IMR-90 (cell line): ENCODE measurements at regions not wholly inside any gene's neighbourhood (a gene's known extent, or its start where the extent isn't known, plus 50 kb on each side); places are given as distances from the start of the nearest gene placed in this dataset.
A peak's percentile ranks its signal among the peaks of the same experiment; 100 is the strongest.

ENCODE experiments used
- ATAC-seq: fragments of 200-7000 bp; cut with Tn5 transposase; 2 replicates; pipeline ENCODE4 v1.9.1; 2020; ENCODE audit warnings: low read depth, mild to moderate bottlenecking, moderate library complexity
- BruUV-seq: library from RNA; stranded (reverse); fragments of 400-500 nt; replicated peaks from 2 replicates; lab custom pipeline; 2021; lab: Mats Ljungman, UMichigan
- CTCF ChIA-PET: fragments of 300-600 bp; formaldehyde crosslinking; extraction: SDS; loops from one replicate; lab custom pipeline; 2021; ENCODE audit warnings: antibody characterized with exemption; lab: Yijun Ruan, JAX
- POLR2A ChIA-PET: fragments of 300-600 bp; sonication (Branson Sonifier 250); formaldehyde crosslinking; loops from one replicate; lab custom pipeline; 2022; ENCODE audit warnings: antibody characterized with exemption; ENCODE audit not compliant: unreplicated experiment; lab: Charles Lee
- DNase-seq: peaks from one replicate; pipeline ENCODE4 v3.0.0; 2013
- H2AFZ ChIP-seq: replicated peaks from 2 replicates; pipeline ENCODE3; 2013; ENCODE audit warnings: low read length, mild to moderate bottlenecking; ENCODE audit not compliant: poor library complexity
- H2AK5ac ChIP-seq: 2 replicates; pipeline ENCODE4 v1.6.1; 2013; ENCODE audit warnings: low read depth, low read length, inconsistent platforms
- H2AK9ac ChIP-seq: replicated peaks from 2 replicates; pipeline ENCODE3; 2013; ENCODE audit warnings: mild to moderate bottlenecking, low read depth, low read length, moderate library complexity; ENCODE audit not compliant: poor library complexity
- H2BK120ac ChIP-seq: 2 replicates; pipeline ENCODE4 v1.6.1; 2013; ENCODE audit warnings: low read depth, low read length, inconsistent platforms
- H2BK15ac ChIP-seq: 3 replicates; pipeline ENCODE4 v1.6.1; 2013; ENCODE audit warnings: low read depth, low read length, inconsistent platforms
- H2BK20ac ChIP-seq: 2 replicates; pipeline ENCODE4 v1.6.1; 2013; ENCODE audit warnings: low read depth, mild to moderate bottlenecking, inconsistent platforms, low read length, moderate library complexity
- H2BK5ac ChIP-seq: 2 replicates; pipeline ENCODE4 v1.6.1; 2013; ENCODE audit warnings: mild to moderate bottlenecking, low read depth, low read length, inconsistent platforms; ENCODE audit not compliant: poor library complexity, severe bottlenecking
- H3K14ac ChIP-seq: replicated peaks from 2 replicates; pipeline ENCODE4 v1.6.1; 2013; ENCODE audit warnings: low read depth, low read length, inconsistent platforms
- H3K18ac ChIP-seq: 2 replicates; pipeline ENCODE4 v1.6.1; 2013; ENCODE audit warnings: low read depth, low read length, control low read depth
- H3K23ac ChIP-seq: 2 replicates; pipeline ENCODE4 v1.6.1; 2013; ENCODE audit warnings: low read depth, low read length, inconsistent platforms
- H3K27ac ChIP-seq: 2 replicates; pipeline ENCODE4 v1.5.1; 2013; ENCODE audit warnings: mild to moderate bottlenecking, control low read depth, low read length; ENCODE audit not compliant: insufficient read depth
- H3K27me3 ChIP-seq: 2 replicates; pipeline ENCODE4 v1.6.1; 2013; ENCODE audit warnings: low read length; ENCODE audit not compliant: control insufficient read depth, insufficient read depth
- H3K36me3 ChIP-seq: 2 replicates; pipeline ENCODE4 v1.6.1; 2013; ENCODE audit warnings: low read length, mixed read lengths; ENCODE audit not compliant: control insufficient read depth, insufficient read depth
- H3K4ac ChIP-seq: 2 replicates; pipeline ENCODE4 v1.6.1; 2013; ENCODE audit warnings: low read depth, low read length, inconsistent platforms
- H3K4me1 ChIP-seq: 2 replicates; pipeline ENCODE4 v1.6.1; 2013; ENCODE audit warnings: low read length, mixed read lengths; ENCODE audit not compliant: control insufficient read depth, insufficient read depth
- H3K4me2 ChIP-seq: 2 replicates; pipeline ENCODE4 v1.6.1; 2013; ENCODE audit warnings: low read depth, mild to moderate bottlenecking, control low read depth, low read length, moderate library complexity
- H3K4me3 ChIP-seq: 2 replicates; pipeline ENCODE4 v1.5.1; 2013; ENCODE audit warnings: low read depth, mild to moderate bottlenecking, control low read depth, low read length, moderate library complexity; ENCODE audit not compliant: insufficient read depth
- H3K56ac ChIP-seq: 2 replicates; pipeline ENCODE4 v1.6.1; 2013; ENCODE audit warnings: low read length, inconsistent platforms; ENCODE audit not compliant: insufficient read depth; ENCODE audit errors: extremely low read depth
- H3K79me1 ChIP-seq, 2 experiments: 2 replicates each; pipeline ENCODE4 v1.6.1; 2013; ENCODE audit warnings: low read length in 2 of 2, inconsistent platforms in 1 of 2, low read depth in 1 of 2
- H3K9ac ChIP-seq: 2 replicates; pipeline ENCODE4 v1.6.1; 2013; ENCODE audit warnings: low read depth, low read length, control low read depth
- H3K9me1 ChIP-seq: 2 replicates; pipeline ENCODE4 v1.6.1; 2013; ENCODE audit warnings: low read length, inconsistent platforms; ENCODE audit not compliant: insufficient read depth
- H3K9me3 ChIP-seq: 2 replicates; pipeline ENCODE4 v1.6.1; 2013; ENCODE audit warnings: low read length; ENCODE audit not compliant: control insufficient read depth, insufficient read depth
- H4K20me1 ChIP-seq: 2 replicates; pipeline ENCODE4 v1.6.1; 2013; ENCODE audit warnings: low read length, inconsistent platforms; ENCODE audit not compliant: insufficient read depth
- H4K5ac ChIP-seq: 2 replicates; pipeline ENCODE4 v1.6.1; 2013; ENCODE audit warnings: mild to moderate bottlenecking, low read depth, low read length, control low read depth
- H4K8ac ChIP-seq, 2 experiments: 2 replicates each; pipeline ENCODE4 v1.6.1; 2013; ENCODE audit warnings: low read depth in 2 of 2, low read length in 2 of 2, control low read depth in 1 of 2, inconsistent platforms in 1 of 2
- H4K91ac ChIP-seq: 2 replicates; pipeline ENCODE4 v1.6.1; 2013; ENCODE audit warnings: low read depth, low read length, inconsistent platforms; ENCODE audit not compliant: insufficient read depth
- BHLHE40 ChIP-seq: fragments of 150-350 bp; IDR thresholded peaks from 2 replicates; pipeline ENCODE4 v1.6.1; 2016; ENCODE audit warnings: mild to moderate bottlenecking, low read depth, low read length
- CEBPB ChIP-seq: IDR thresholded peaks from 2 replicates; pipeline ENCODE4 v1.6.1; 2012; ENCODE audit warnings: low read depth, low read length, improper control_type of control experiment
- CHD1 ChIP-seq: IDR thresholded peaks from 2 replicates; pipeline ENCODE4 v1.6.1; 2012; ENCODE audit warnings: low read depth, low read length, improper control_type of control experiment
- FOS ChIP-seq: fragments of 150-350 bp; IDR thresholded peaks from 2 replicates; pipeline ENCODE4 v1.6.1; 2016; ENCODE audit warnings: low read depth, low read length
- MAFK ChIP-seq: IDR thresholded peaks from 2 replicates; pipeline ENCODE4 v1.6.1; 2012; ENCODE audit warnings: low read depth, low read length, improper control_type of control experiment
- MAZ ChIP-seq: IDR thresholded peaks from 2 replicates; pipeline ENCODE4 v1.6.1; 2012; ENCODE audit warnings: low read depth, mild to moderate bottlenecking, low read length, improper control_type of control experiment, moderate library complexity, borderline replicate concordance
- MXI1 ChIP-seq: IDR thresholded peaks from 2 replicates; pipeline ENCODE4 v1.6.1; 2012; ENCODE audit warnings: low read depth, mild to moderate bottlenecking, low read length, moderate library complexity, borderline replicate concordance
- NFE2L2 ChIP-seq: fragments of 150-350 bp; IDR thresholded peaks from 2 replicates; pipeline ENCODE4 v1.6.1; 2016; ENCODE audit warnings: low read depth, mild to moderate bottlenecking, low read length
- POLR2A ChIP-seq: IDR thresholded peaks from 2 replicates; pipeline ENCODE4 v1.6.1; 2012; ENCODE audit warnings: mild to moderate bottlenecking, low read depth, low read length
- RAD21 ChIP-seq: IDR thresholded peaks from 2 replicates; pipeline ENCODE4 v1.6.1; 2012; ENCODE audit warnings: low read length, improper control_type of control experiment
- RFX5 ChIP-seq: IDR thresholded peaks from 2 replicates; pipeline ENCODE4 v1.8.0; 2012; ENCODE audit warnings: low read depth, mild to moderate bottlenecking, low read length, moderate library complexity
- SMC3 ChIP-seq: fragments of 150-350 bp; IDR thresholded peaks from 2 replicates; pipeline ENCODE4 v1.6.1; 2016; ENCODE audit warnings: low read depth, mild to moderate bottlenecking, antibody characterized with exemption, low read length, moderate library complexity
- WGBS, 2 experiments: methylation state at CpG; one replicate each; pipeline versions ENCODE4 v1.1.5 to v1.1.7; 2013; ENCODE audit warnings: missing lambda C conversion rate in 2 of 2; ENCODE audit not compliant: insufficient read length in 1 of 2; ENCODE audit errors: extremely low coverage in 2 of 2; 5-methylcytosine and 5-hydroxymethylcytosine counted together
- dilution Hi-C: fragments of 300-500 bp; cut with HindIII; formaldehyde crosslinking; loops from one replicate; pipeline ENCODE4 v1.14.3; 2018; ENCODE audit warnings: low sequenced_read_pairs; ENCODE audit not compliant: unreplicated experiment
- in situ Hi-C: fragments of 300-500 bp; cut with MboI; formaldehyde crosslinking; loops from 3 replicates; pipeline ENCODE4 v1.14.3; 2019; ENCODE audit warnings: low sequenced_read_pairs, inconsistent platforms, mixed read lengths
- intact Hi-C: fragments of 100-400 bp; cut with micrococcal nuclease; formaldehyde crosslinking; loops from 2 replicates; pipeline ENCODE4 v1.10.0; 2022
- TF ChIP-seq, protein P1 (sequence below): conservative IDR thresholded peaks from 2 replicates; pipeline ENCODE4 v1.5.1; 2012; ENCODE audit warnings: mild to moderate bottlenecking, low read depth, low read length, improper control_type of control experiment
- TF ChIP-seq, protein P2 (sequence below): fragments of 150-350 bp; IDR thresholded peaks from 2 replicates; pipeline ENCODE4 v1.6.1; 2016; ENCODE audit warnings: low read depth, mild to moderate bottlenecking, low read length, moderate library complexity, borderline replicate concordance
- TF ChIP-seq, protein P3 (sequence below): fragments of 150-350 bp; IDR thresholded peaks from 2 replicates; pipeline ENCODE4 v1.6.1; 2017; ENCODE audit warnings: mild to moderate bottlenecking, antibody characterized with exemption, low read length, low read depth

DNA sequence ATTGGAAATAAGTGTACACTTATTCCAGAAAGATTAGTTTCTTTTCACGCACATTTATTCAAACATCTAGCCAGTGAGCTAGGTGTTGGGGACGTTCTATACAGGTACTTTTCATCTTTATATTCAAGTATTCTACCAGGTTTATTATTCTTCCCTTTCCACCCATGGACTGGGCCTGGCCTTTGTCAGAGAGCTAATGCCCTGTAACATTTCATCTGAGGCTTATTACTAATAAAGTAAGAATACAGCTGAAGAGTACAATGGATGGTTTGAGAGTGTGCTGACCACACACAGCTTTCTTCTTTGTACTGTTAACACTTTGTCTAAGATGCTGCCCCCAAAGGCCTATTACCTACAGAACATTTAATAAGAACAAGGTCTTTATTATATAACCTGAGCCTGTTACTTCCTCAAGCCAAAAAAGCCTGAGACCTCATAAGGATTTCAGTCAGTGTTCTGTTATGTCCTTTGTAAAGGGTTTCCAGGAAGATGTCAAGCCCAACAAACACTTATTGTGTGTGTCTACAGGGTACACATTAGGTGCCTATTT, 93.5 kb downstream of the ZNF608 start:
- H4K8ac ChIP-seq, result peak overlapping the region; percentile 26 to 52; a peak in 3 of 4 replicates
- no CpG with 5 or more reads among the region's 2 CpGs for WGBS, 2 experiments
- peak overlapping the region; percentile 76 for H2BK20ac ChIP-seq
- DNase-seq (no peak), ATAC-seq (no peak)
- peak overlapping the region; percentile 27; the same call in 1 of the 2 replicates for H3K56ac ChIP-seq
- H3K18ac ChIP-seq, result peak overlapping the region; percentile 86; the same call in 1 of the 2 replicates
- H3K27me3 ChIP-seq, result no peaks in the 10 kb centered on the region
- H3K4me3 ChIP-seq, result no peak overlapping the region
- H2AK9ac ChIP-seq, result no peak overlapping the region
- H3K4me2 ChIP-seq, result no peak overlapping the region
- peak overlapping the region; percentile 87 for H2BK5ac ChIP-seq
- peaks cover 30% of the 10 kb centered on the region for H3K4me1 ChIP-seq
- H3K23ac ChIP-seq, result peak overlapping the region; percentile 18; the same call in 1 of the 2 replicates
- ChIA-PET POLR2A (no interaction called here), CTCF (no interaction called here)
- H2BK15ac ChIP-seq, result peak overlapping the region; percentile 57; the same call in 2 of the 3 replicates
- peak overlapping the region; percentile 17; the same call in 1 of the 2 replicates for H3K14ac ChIP-seq
- H2BK120ac ChIP-seq, result peak overlapping the region; percentile 78
- peaks cover 7% of the 10 kb centered on the region for H3K36me3 ChIP-seq
- H4K5ac ChIP-seq, result peak overlapping the region; percentile 19; the same call in 1 of the 2 replicates
- peak overlapping the region; percentile 84; the same call in 1 of the 2 replicates for H2AK5ac ChIP-seq
- H3K9me3 ChIP-seq, result no peaks in the 10 kb centered on the region
- no TSS peak for BruUV-seq
- H3K9me1 ChIP-seq, result peaks cover 14% of the 10 kb centered on the region
- intact Hi-C loops (loop anchor here (2.0 to 10.0 kb wide), 4 partner anchors 92 to 759 kb away; no protein-coding TSS in a partner anchor), in situ Hi-C loops (no loop called here), dilution Hi-C loops (no loop called here)
- peaks cover 30 to 59% of the 10 kb centered on the region in 2 experiments for H3K79me1 ChIP-seq
- peak overlapping the region; percentile 72; the same call in 1 of the 2 replicates for H3K4ac ChIP-seq
- H2AFZ ChIP-seq, result no peak overlapping the region
- H3K27ac ChIP-seq, result no peak overlapping the region; the same call in 1 of the 2 replicates
- H3K9ac ChIP-seq, result no peak overlapping the region
- H4K20me1 ChIP-seq, result peaks cover 5% of the 10 kb centered on the region; the same call in 1 of the 2 replicates
- peak overlapping the region; percentile 82 for H4K91ac ChIP-seq
- TF ChIP-seq CEBPB (no peak), POLR2A (no peak), MAFK (no peak), MAZ (no peak), BHLHE40 (no peak), RAD21 (no peak), SMC3 (no peak), RFX5 (no peak), CHD1 (no peak), NFE2L2 (no peak), FOS (no peak), MXI1 (no peak)
- TF ChIP-seq, protein P1, sequence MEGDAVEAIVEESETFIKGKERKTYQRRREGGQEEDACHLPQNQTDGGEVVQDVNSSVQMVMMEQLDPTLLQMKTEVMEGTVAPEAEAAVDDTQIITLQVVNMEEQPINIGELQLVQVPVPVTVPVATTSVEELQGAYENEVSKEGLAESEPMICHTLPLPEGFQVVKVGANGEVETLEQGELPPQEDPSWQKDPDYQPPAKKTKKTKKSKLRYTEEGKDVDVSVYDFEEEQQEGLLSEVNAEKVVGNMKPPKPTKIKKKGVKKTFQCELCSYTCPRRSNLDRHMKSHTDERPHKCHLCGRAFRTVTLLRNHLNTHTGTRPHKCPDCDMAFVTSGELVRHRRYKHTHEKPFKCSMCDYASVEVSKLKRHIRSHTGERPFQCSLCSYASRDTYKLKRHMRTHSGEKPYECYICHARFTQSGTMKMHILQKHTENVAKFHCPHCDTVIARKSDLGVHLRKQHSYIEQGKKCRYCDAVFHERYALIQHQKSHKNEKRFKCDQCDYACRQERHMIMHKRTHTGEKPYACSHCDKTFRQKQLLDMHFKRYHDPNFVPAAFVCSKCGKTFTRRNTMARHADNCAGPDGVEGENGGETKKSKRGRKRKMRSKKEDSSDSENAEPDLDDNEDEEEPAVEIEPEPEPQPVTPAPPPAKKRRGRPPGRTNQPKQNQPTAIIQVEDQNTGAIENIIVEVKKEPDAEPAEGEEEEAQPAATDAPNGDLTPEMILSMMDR, result no peak
- TF ChIP-seq, protein P2, sequence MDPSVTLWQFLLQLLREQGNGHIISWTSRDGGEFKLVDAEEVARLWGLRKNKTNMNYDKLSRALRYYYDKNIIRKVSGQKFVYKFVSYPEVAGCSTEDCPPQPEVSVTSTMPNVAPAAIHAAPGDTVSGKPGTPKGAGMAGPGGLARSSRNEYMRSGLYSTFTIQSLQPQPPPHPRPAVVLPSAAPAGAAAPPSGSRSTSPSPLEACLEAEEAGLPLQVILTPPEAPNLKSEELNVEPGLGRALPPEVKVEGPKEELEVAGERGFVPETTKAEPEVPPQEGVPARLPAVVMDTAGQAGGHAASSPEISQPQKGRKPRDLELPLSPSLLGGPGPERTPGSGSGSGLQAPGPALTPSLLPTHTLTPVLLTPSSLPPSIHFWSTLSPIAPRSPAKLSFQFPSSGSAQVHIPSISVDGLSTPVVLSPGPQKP, result no peak
- TF ChIP-seq, protein P3, sequence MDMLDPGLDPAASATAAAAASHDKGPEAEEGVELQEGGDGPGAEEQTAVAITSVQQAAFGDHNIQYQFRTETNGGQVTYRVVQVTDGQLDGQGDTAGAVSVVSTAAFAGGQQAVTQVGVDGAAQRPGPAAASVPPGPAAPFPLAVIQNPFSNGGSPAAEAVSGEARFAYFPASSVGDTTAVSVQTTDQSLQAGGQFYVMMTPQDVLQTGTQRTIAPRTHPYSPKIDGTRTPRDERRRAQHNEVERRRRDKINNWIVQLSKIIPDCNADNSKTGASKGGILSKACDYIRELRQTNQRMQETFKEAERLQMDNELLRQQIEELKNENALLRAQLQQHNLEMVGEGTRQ, result no peak
